ENCODE measurements at regions not wholly inside any gene's neighbourhood (a gene's known extent, or its start where the extent isn't known, plus 50 kb on each side); places are given as distances from the start of the nearest gene placed in this dataset.

DNA sequence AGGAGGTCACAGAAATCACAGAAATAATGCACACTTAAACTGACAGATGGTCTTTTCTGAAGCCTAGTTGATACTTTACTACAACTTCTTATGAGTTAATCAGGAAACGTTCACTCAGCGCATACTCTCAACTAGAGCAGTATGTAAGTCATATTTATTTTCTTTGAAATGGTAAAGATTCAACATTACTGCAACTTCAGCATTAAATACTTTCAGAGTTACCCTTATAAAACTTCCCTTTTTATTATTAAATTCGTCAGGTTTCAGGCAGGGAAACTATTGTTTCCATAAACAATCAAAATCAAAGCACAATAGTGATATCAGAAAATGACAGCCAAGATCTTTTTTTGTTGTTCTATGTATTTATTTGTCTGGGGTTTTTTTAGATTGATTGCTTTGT, 222.6 kb upstream of the RND3 start:
- 87% methylated on average over 3 of the region's 3 CpGs for WGBS
- DNase-seq (ENCODE audit: low spot score): no peak
- H3K27me3 ChIP-seq (ENCODE audit: control insufficient read depth in 4 of 4, insufficient read depth in 4 of 4, low read length in 3 of 4): no peaks in the 10 kb centered on the region
- H3K4me3 ChIP-seq (ENCODE audit: low read depth in 1 of 3, low read length in 3 of 3): no peak overlapping the region
- H3K9ac ChIP-seq (ENCODE audit: low read depth in 1 of 2, low read length in 2 of 2): no peak overlapping the region
- H3K4me1 ChIP-seq (ENCODE audit: control insufficient read depth in 4 of 4, insufficient read depth in 4 of 4, low read length in 3 of 4): no peaks in the 10 kb centered on the region
- TF ChIP-seq, protein P1, sequence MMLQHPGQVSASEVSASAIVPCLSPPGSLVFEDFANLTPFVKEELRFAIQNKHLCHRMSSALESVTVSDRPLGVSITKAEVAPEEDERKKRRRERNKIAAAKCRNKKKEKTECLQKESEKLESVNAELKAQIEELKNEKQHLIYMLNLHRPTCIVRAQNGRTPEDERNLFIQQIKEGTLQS (IDR thresholded peaks at IDR 0.05): no peak
- TF ChIP-seq HNF4A (conservative IDR thresholded peaks at IDR 0.05) (no peak), SP1 (IDR thresholded peaks at IDR 0.05) (no peak), JUND (IDR thresholded peaks at IDR 0.05) (no peak), ZBTB33 (IDR thresholded peaks at IDR 0.05) (no peak), RAD21 (IDR thresholded peaks at IDR 0.05) (no peak), YY1 (IDR thresholded peaks at IDR 0.05) (no peak), GABPA (IDR thresholded peaks at IDR 0.05 in 1 of 2, conservative IDR thresholded peaks at IDR 0.05 in 1 of 2) (no peak), RXRA (IDR thresholded peaks at IDR 0.05) (no peak), EGR1 (IDR thresholded peaks at IDR 0.05; ENCODE audit: low read depth in 2 of 2) (no peak), FOXA2 (IDR thresholded peaks at IDR 0.05) (no peak), FOXA1 (IDR thresholded peaks at IDR 0.05) (no peak), HNF4G (IDR thresholded peaks at IDR 0.05) (no peak), TAF1 (conservative IDR thresholded peaks at IDR 0.05) (no peak), NR2F2 (IDR thresholded peaks at IDR 0.05) (no peak)
- TF ChIP-seq, protein P2, sequence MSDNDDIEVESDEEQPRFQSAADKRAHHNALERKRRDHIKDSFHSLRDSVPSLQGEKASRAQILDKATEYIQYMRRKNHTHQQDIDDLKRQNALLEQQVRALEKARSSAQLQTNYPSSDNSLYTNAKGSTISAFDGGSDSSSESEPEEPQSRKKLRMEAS (IDR thresholded peaks at IDR 0.05): no peak
- TF ChIP-seq, protein P3, sequence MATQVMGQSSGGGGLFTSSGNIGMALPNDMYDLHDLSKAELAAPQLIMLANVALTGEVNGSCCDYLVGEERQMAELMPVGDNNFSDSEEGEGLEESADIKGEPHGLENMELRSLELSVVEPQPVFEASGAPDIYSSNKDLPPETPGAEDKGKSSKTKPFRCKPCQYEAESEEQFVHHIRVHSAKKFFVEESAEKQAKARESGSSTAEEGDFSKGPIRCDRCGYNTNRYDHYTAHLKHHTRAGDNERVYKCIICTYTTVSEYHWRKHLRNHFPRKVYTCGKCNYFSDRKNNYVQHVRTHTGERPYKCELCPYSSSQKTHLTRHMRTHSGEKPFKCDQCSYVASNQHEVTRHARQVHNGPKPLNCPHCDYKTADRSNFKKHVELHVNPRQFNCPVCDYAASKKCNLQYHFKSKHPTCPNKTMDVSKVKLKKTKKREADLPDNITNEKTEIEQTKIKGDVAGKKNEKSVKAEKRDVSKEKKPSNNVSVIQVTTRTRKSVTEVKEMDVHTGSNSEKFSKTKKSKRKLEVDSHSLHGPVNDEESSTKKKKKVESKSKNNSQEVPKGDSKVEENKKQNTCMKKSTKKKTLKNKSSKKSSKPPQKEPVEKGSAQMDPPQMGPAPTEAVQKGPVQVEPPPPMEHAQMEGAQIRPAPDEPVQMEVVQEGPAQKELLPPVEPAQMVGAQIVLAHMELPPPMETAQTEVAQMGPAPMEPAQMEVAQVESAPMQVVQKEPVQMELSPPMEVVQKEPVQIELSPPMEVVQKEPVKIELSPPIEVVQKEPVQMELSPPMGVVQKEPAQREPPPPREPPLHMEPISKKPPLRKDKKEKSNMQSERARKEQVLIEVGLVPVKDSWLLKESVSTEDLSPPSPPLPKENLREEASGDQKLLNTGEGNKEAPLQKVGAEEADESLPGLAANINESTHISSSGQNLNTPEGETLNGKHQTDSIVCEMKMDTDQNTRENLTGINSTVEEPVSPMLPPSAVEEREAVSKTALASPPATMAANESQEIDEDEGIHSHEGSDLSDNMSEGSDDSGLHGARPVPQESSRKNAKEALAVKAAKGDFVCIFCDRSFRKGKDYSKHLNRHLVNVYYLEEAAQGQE (IDR thresholded peaks at IDR 0.05): no peak
- TF ChIP-seq, protein P4, sequence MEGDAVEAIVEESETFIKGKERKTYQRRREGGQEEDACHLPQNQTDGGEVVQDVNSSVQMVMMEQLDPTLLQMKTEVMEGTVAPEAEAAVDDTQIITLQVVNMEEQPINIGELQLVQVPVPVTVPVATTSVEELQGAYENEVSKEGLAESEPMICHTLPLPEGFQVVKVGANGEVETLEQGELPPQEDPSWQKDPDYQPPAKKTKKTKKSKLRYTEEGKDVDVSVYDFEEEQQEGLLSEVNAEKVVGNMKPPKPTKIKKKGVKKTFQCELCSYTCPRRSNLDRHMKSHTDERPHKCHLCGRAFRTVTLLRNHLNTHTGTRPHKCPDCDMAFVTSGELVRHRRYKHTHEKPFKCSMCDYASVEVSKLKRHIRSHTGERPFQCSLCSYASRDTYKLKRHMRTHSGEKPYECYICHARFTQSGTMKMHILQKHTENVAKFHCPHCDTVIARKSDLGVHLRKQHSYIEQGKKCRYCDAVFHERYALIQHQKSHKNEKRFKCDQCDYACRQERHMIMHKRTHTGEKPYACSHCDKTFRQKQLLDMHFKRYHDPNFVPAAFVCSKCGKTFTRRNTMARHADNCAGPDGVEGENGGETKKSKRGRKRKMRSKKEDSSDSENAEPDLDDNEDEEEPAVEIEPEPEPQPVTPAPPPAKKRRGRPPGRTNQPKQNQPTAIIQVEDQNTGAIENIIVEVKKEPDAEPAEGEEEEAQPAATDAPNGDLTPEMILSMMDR (IDR thresholded peaks at IDR 0.05; ENCODE audit: low read depth, low read length, missing input control): no peak
- H3K27ac ChIP-seq (ENCODE audit: low read depth in 1 of 2, low read length in 2 of 2): no peak overlapping the region
- no peaks in the 10 kb centered on the region for H3K36me3 ChIP-seq (ENCODE audit: control insufficient read depth in 4 of 4, insufficient read depth in 3 of 4, low read depth in 1 of 4, low read length in 3 of 4)
- H3K9me3 ChIP-seq (ENCODE audit: control insufficient read depth in 4 of 4, low read length in 3 of 4): no peaks in the 10 kb centered on the region

Measured in liver (tissue), 8 donors.